Choroid plexus epithelial cell (primary cell): ENCODE measurements at regions not wholly inside any gene's neighbourhood (a gene's known extent, or its start where the extent isn't known, plus 50 kb on each side); places are given as distances from the start of the nearest gene placed in this dataset.

Source experiments
- DNase-seq: peaks from one replicate; pipeline ENCODE4 v3.0.0-alpha.2; 2010; ENCODE audit warnings: low read depth
- H3K4me3 ChIP-seq: 2 replicates; pipeline ENCODE4 v1.5.1; 2011; ENCODE audit warnings: low read depth, mild to moderate bottlenecking, control low read depth, low read length, moderate library complexity
- CTCF ChIP-seq: conservative IDR thresholded peaks from 2 replicates; pipeline ENCODE4 v1.5.1; 2011; ENCODE audit warnings: low read depth, mild to moderate bottlenecking, control low read depth, inconsistent platforms, low read length, moderate library complexity

GRCh38 chr10:3514691-3515090, 270.3 kb downstream of the KLF6 start:
- TF ChIP-seq CTCF: no peak
- no peak overlapping the region for H3K4me3 ChIP-seq
- no peak for DNase-seq

DNA sequence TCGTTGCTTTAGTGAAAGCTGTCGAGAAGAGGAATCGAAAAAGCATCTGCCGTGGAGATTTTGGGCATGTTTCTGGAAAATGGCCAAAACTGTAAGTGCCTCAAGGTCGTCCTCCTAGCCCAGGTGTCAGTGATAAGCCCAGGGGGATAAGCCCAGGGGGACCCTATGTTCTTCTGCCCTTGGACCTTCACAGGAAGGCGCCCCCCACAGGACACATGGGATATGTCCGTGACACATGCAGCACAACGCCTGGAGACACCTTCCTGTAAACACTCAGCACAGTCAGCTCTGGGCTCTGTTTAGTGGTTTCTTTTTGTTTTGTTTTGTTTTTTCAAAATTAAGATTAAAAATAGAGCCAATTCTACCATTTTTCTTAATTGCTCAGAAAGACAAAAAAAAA, 272.7 kb downstream of the KLF6 start:
- TF ChIP-seq CTCF: peak; percentile 18
- H3K4me3 ChIP-seq: no peak overlapping the region
- no peak for DNase-seq

GRCh38 chr10:3511483-3511882, 273.5 kb downstream of the KLF6 start:
- H3K4me3 ChIP-seq: no peak overlapping the region
- no peak for DNase-seq
- TF ChIP-seq CTCF: no peak

- DNase-seq: no peak
- H3K4me3 ChIP-seq: no peak overlapping the region
- TF ChIP-seq CTCF: no peak
These were observed 274.3 kb downstream of the KLF6 start for GRCh38 chr10:3510741-3511140.

- no peak for DNase-seq
- H3K4me3 ChIP-seq: no peak overlapping the region
- no peak for TF ChIP-seq CTCF
These were observed 275.7 kb downstream of the KLF6 start for GRCh38 chr10:3509355-3509754.

DNA sequence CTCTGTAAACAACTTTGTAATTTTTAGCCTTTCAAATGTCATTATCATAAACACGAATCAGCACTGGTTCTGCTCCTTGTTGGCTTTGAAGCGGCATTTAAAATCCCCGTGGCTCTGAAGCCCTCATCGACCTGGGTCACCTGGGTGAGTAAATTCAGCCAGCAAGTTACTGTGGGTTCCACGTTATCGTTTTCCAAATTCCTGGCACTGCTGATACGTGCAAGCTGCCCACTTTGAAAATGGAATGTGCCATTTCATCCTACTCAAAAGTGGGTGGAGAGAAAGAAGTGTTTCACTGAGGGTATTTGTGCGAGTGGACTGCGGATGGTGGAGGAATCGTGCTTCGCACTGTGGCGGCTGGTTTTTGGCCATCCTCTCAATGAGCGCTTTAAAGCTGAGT, 281.7 kb downstream of the KLF6 start:
- no peak for TF ChIP-seq CTCF
- H3K4me3 ChIP-seq: no peak overlapping the region
- no peak for DNase-seq

- no peak for DNase-seq
- no peak for TF ChIP-seq CTCF
- H3K4me3 ChIP-seq: no peak overlapping the region
These were observed 282.3 kb downstream of the KLF6 start for GRCh38 chr10:3502673-3503072.
